NB4 (cell line): ENCODE measurements at regions not wholly inside any gene's neighbourhood (a gene's known extent, or its start where the extent isn't known, plus 50 kb on each side); places are given as distances from the start of the nearest gene placed in this dataset.

ENCODE experiments used
- CTCF ChIP-seq: IDR thresholded peaks from one replicate; pipeline ENCODE4 v1.5.1; 2012; ENCODE audit warnings: low read depth, low read length
- MAX ChIP-seq: IDR thresholded peaks from 2 replicates; pipeline ENCODE4 v1.6.1; 2011; ENCODE audit warnings: low read depth, low read length

- TF ChIP-seq CTCF (no peak), MAX (no peak)
Observed at GRCh38 chr11:116132273-116132978, 628.2 kb upstream of the CADM1 start.
